Inflammatory macrophage treated with lipopolysaccharide for 1 hour (primary cell): ENCODE measurements at regions not wholly inside any gene's neighbourhood (a gene's known extent, or its start where the extent isn't known, plus 50 kb on each side); places are given as distances from the start of the nearest gene placed in this dataset.

Experiments used
- DNase-seq, 2 donors: peaks; one replicate each; pipeline ENCODE4 v3.0.0-alpha.2; 2020 to 2022

- peak; percentile 6 to 27 for DNase-seq
Measured at GRCh38 chr6:95364016-95364604, 213.2 kb upstream of the MANEA start.

- DNase-seq: no peak
Measured at GRCh38 chr6:95365454-95365853, 211.9 kb upstream of the MANEA start.

- DNase-seq: no peak
Measured at GRCh38 chr6:95366414-95366813, 210.9 kb upstream of the MANEA start.

GRCh38 chr6:95383878-95384277, 193.5 kb upstream of the MANEA start:
- DNase-seq: no peak

- DNase-seq: no peak
Measured at GRCh38 chr6:95384988-95385387, 192.3 kb upstream of the MANEA start.

- DNase-seq: no peak
Measured at GRCh38 chr6:95387845-95388244, 189.5 kb upstream of the MANEA start.

GRCh38 chr6:95404777-95405176, 172.6 kb upstream of the MANEA start:
- no peak for DNase-seq

- DNase-seq: no peak
Measured at GRCh38 chr6:95408111-95408510, 169.2 kb upstream of the MANEA start.

- DNase-seq: no peak
Measured at GRCh38 chr6:95410168-95410567, 167.2 kb upstream of the MANEA start.

GRCh38 chr6:95413789-95414188, 163.5 kb upstream of the MANEA start:
- no peak for DNase-seq

GRCh38 chr6:95417856-95418255, 159.5 kb upstream of the MANEA start:
- DNase-seq: no peak

GRCh38 chr6:95420792-95421191, 156.5 kb upstream of the MANEA start:
- no peak for DNase-seq

GRCh38 chr6:95423331-95423730, 154.0 kb upstream of the MANEA start:
- DNase-seq: no peak

- DNase-seq: peak; percentile 2 to 50
Measured at GRCh38 chr6:95431637-95432228, 145.6 kb upstream of the MANEA start.

GRCh38 chr6:95439741-95440140, 137.6 kb upstream of the MANEA start:
- no peak for DNase-seq

- DNase-seq: no peak
Measured at GRCh38 chr6:95448208-95448607, 129.1 kb upstream of the MANEA start.

GRCh38 chr6:95469511-95469910, 107.8 kb upstream of the MANEA start:
- no peak for DNase-seq

GRCh38 chr6:95478941-95479340, 98.4 kb upstream of the MANEA start:
- DNase-seq: no peak

GRCh38 chr6:95487817-95488216, 89.5 kb upstream of the MANEA start:
- DNase-seq: no peak

GRCh38 chr6:95489185-95489863, 88.0 kb upstream of the MANEA start:
- DNase-seq: no peak

- no peak for DNase-seq
Measured at GRCh38 chr6:95496769-95497426, 80.4 kb upstream of the MANEA start.

GRCh38 chr6:95501032-95501904, 76.1 kb upstream of the MANEA start:
- no peak for DNase-seq

- DNase-seq: no peak
Measured at GRCh38 chr6:95503568-95503967, 73.8 kb upstream of the MANEA start.
